GM19438 (cell line): ENCODE measurements at regions not wholly inside any gene's neighbourhood (a gene's known extent, or its start where the extent isn't known, plus 50 kb on each side); places are given as distances from the start of the nearest gene placed in this dataset.

ENCODE experiments used
- ATAC-seq: cut with Tn5 transposase; IDR thresholded peaks from one replicate; pipeline ENCODE4 v1.9.1; 2021; ENCODE audit warnings: low read depth; ENCODE audit not compliant: unreplicated experiment

GRCh38 chr16:79309606-79310005 is 290.9 kb downstream of the MAF start:
- ATAC-seq, result no peak

GRCh38 chr16:79307214-79307613 is 293.3 kb downstream of the MAF start:
- no peak for ATAC-seq

- ATAC-seq, result no peak
Observed at GRCh38 chr16:79305074-79305473, 295.5 kb downstream of the MAF start.

- no peak for ATAC-seq
Observed at GRCh38 chr16:79303959-79304387, 296.6 kb downstream of the MAF start.

- ATAC-seq, result no peak
Observed at GRCh38 chr16:79303206-79303605, 297.3 kb downstream of the MAF start.

GRCh38 chr16:79302731-79303130 is 297.8 kb downstream of the MAF start:
- ATAC-seq, result no peak

GRCh38 chr16:79301051-79301450 is 299.5 kb downstream of the MAF start:
- ATAC-seq, result no peak

- ATAC-seq, result no peak
Observed at GRCh38 chr16:79298894-79299799, 301.4 kb downstream of the MAF start.

GRCh38 chr16:79298476-79298875 is 302.1 kb downstream of the MAF start:
- no peak for ATAC-seq

GRCh38 chr16:79297805-79298204 is 302.7 kb downstream of the MAF start:
- ATAC-seq, result no peak

- no peak for ATAC-seq
Observed at GRCh38 chr16:79297296-79297695, 303.2 kb downstream of the MAF start.

- ATAC-seq, result no peak
Observed at GRCh38 chr16:79296491-79296890, 304.0 kb downstream of the MAF start.

- ATAC-seq, result no peak
Observed at GRCh38 chr16:79295746-79296145, 304.8 kb downstream of the MAF start.

GRCh38 chr16:79295162-79295561 is 305.4 kb downstream of the MAF start:
- no peak for ATAC-seq

- ATAC-seq, result no peak
Observed at GRCh38 chr16:79294568-79294967, 306.0 kb downstream of the MAF start.

GRCh38 chr16:79293836-79294460 is 306.6 kb downstream of the MAF start:
- ATAC-seq, result no peak

- ATAC-seq, result no peak
Observed at GRCh38 chr16:79288066-79288465, 312.5 kb downstream of the MAF start.

- no peak for ATAC-seq
Observed at GRCh38 chr16:79287424-79287917, 313.1 kb downstream of the MAF start.

GRCh38 chr16:79286646-79287423 is 313.7 kb downstream of the MAF start:
- ATAC-seq, result peak; percentile 95

GRCh38 chr16:79284766-79285165 is 315.8 kb downstream of the MAF start:
- no peak for ATAC-seq

- no peak for ATAC-seq
Observed at GRCh38 chr16:79283578-79283977, 317.0 kb downstream of the MAF start.
